Vagina (tissue), 2 donors: ENCODE measurements at regions not wholly inside any gene's neighbourhood (a gene's known extent, or its start where the extent isn't known, plus 50 kb on each side); places are given as distances from the start of the nearest gene placed in this dataset.

ENCODE experiments used
- DNase-seq, 2 donors: peaks; one replicate each; pipeline ENCODE4 v3.0.0-alpha.2; 2017; ENCODE audit errors: extremely low spot score in 2 of 2
- H3K27ac ChIP-seq: fragments of 200-600 bp; sonication (generic); one replicate; pipeline ENCODE4 v1.5.1; 2019
- H3K27me3 ChIP-seq: fragments of 200-600 bp; sonication (generic); one replicate; pipeline ENCODE4 v1.5.1; 2019
- H3K36me3 ChIP-seq, 2 donors: fragments of 200-600 bp; sonication (generic); one replicate each; pipeline ENCODE4 v1.5.1; 2017 to 2019
- H3K4me1 ChIP-seq: fragments of 200-600 bp; sonication (generic); one replicate; pipeline ENCODE4 v1.5.1; 2019
- H3K4me3 ChIP-seq, 2 donors: fragments of 200-600 bp; sonication (generic); 1 replicate in 1 of 2; 2 replicates in 1 of 2; pipeline ENCODE4 v1.5.1; 2016 to 2019
- H3K9me3 ChIP-seq: fragments of 200-600 bp; sonication (generic); one replicate; pipeline ENCODE4 v1.5.1; 2019
- POLR2A ChIP-seq, 2 donors: fragments of 450-650 bp; IDR thresholded peaks; one replicate each; pipeline ENCODE4 v1.6.1; 2017; ENCODE audit warnings: antibody characterized with exemption in 2 of 2, mild to moderate bottlenecking in 2 of 2, moderate library complexity in 2 of 2
- POLR2AphosphoS5 ChIP-seq, 2 donors: sonication (generic); formaldehyde crosslinking; IDR thresholded peaks; one replicate each; pipeline ENCODE4 v1.9.0; 2017; ENCODE audit warnings: antibody characterized with exemption in 2 of 2, mild to moderate bottlenecking in 2 of 2, low read depth in 1 of 2; ENCODE audit not compliant: insufficient read depth in 1 of 2
- intact Hi-C: fragments of 100-400 bp; cut with DNase I; formaldehyde crosslinking; loops from one replicate; pipeline ENCODE4 v1.15.1; 2023
- TF ChIP-seq, protein P1 (sequence below), 3 experiments: fragments of 450-650 bp in 2 of 3; fragments of 200-600 bp in 1 of 3; sonication (generic) in 1 of 3; IDR thresholded peaks; one replicate each; pipeline ENCODE4 v1.5.1; 2017 to 2019; ENCODE audit warnings: antibody characterized with exemption in 3 of 3, mild to moderate bottlenecking in 2 of 3, moderate library complexity in 2 of 3

- no peak for DNase-seq
- H3K36me3 ChIP-seq, result no peaks in the 10 kb centered on the region
These were observed 374.9 kb upstream of the SEMA3D start for GRCh38 chr7:85561706-85562105.

GRCh38 chr7:85554236-85555178 is 367.7 kb upstream of the SEMA3D start:
- Histone ChIP-seq H3K4me3 (no peak overlapping the region), H3K36me3 (no peaks in the 10 kb centered on the region), H3K27me3 (no peaks in the 10 kb centered on the region), H3K4me1 (no peaks in the 10 kb centered on the region), H3K9me3 (no peaks in the 10 kb centered on the region), H3K27ac (no peak overlapping the region)
- TF ChIP-seq, protein P1, sequence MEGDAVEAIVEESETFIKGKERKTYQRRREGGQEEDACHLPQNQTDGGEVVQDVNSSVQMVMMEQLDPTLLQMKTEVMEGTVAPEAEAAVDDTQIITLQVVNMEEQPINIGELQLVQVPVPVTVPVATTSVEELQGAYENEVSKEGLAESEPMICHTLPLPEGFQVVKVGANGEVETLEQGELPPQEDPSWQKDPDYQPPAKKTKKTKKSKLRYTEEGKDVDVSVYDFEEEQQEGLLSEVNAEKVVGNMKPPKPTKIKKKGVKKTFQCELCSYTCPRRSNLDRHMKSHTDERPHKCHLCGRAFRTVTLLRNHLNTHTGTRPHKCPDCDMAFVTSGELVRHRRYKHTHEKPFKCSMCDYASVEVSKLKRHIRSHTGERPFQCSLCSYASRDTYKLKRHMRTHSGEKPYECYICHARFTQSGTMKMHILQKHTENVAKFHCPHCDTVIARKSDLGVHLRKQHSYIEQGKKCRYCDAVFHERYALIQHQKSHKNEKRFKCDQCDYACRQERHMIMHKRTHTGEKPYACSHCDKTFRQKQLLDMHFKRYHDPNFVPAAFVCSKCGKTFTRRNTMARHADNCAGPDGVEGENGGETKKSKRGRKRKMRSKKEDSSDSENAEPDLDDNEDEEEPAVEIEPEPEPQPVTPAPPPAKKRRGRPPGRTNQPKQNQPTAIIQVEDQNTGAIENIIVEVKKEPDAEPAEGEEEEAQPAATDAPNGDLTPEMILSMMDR (IDR thresholded peaks at IDR 0.05), result peak; percentile 15 to 55 (median 43)
- TF ChIP-seq POLR2AphosphoS5 (IDR thresholded peaks at IDR 0.05; ENCODE audit: insufficient read depth in 1 of 2, low read depth in 1 of 2), result no peak
- intact Hi-C loops, result no loop called here
- no peak for DNase-seq

More at GRCh38 chr7:85561706-85562105, 374.9 kb upstream of the SEMA3D start:
- no peak overlapping the region for H3K4me3 ChIP-seq
- H3K9me3 ChIP-seq, result no peaks in the 10 kb centered on the region
- H3K27ac ChIP-seq, result no peak overlapping the region
- TF ChIP-seq POLR2A (IDR thresholded peaks at IDR 0.05) (no peak), POLR2AphosphoS5 (IDR thresholded peaks at IDR 0.05; ENCODE audit: insufficient read depth in 1 of 2, low read depth in 1 of 2) (no peak)
- TF ChIP-seq, protein P1 (IDR thresholded peaks at IDR 0.05), result no peak
- intact Hi-C loops, result no loop called here
- H3K27me3 ChIP-seq, result no peaks in the 10 kb centered on the region
- no peaks in the 10 kb centered on the region for H3K4me1 ChIP-seq

GRCh38 chr7:85535974-85536729 is 349.3 kb upstream of the SEMA3D start:
- Histone ChIP-seq H3K9me3 (no peaks in the 10 kb centered on the region), H3K36me3 (no peaks in the 10 kb centered on the region), H3K27ac (no peak overlapping the region), H3K4me1 (no peaks in the 10 kb centered on the region), H3K27me3 (no peaks in the 10 kb centered on the region), H3K4me3 (no peak overlapping the region)
- TF ChIP-seq POLR2AphosphoS5 (IDR thresholded peaks at IDR 0.05; ENCODE audit: insufficient read depth in 1 of 2, low read depth in 1 of 2) (no peak), POLR2A (IDR thresholded peaks at IDR 0.05) (no peak)
- TF ChIP-seq, protein P1 (IDR thresholded peaks at IDR 0.05), result no peak
- intact Hi-C loops, result no loop called here
- DNase-seq, result no peak

GRCh38 chr7:85529831-85530230 is 343.0 kb upstream of the SEMA3D start:
- Histone ChIP-seq H3K27me3 (no peaks in the 10 kb centered on the region), H3K27ac (no peak overlapping the region), H3K4me3 (no peak overlapping the region), H3K4me1 (no peaks in the 10 kb centered on the region), H3K36me3 (no peaks in the 10 kb centered on the region), H3K9me3 (no peaks in the 10 kb centered on the region)
- TF ChIP-seq, protein P1 (IDR thresholded peaks at IDR 0.05), result no peak
- TF ChIP-seq POLR2A (IDR thresholded peaks at IDR 0.05), result no peak
- no peak for TF ChIP-seq POLR2AphosphoS5 (IDR thresholded peaks at IDR 0.05; ENCODE audit: insufficient read depth in 1 of 2, low read depth in 1 of 2)
- DNase-seq, result no peak
- intact Hi-C loops, result no loop called here
